H54 (cell line): ENCODE measurements at regions not wholly inside any gene's neighbourhood (a gene's known extent, or its start where the extent isn't known, plus 50 kb on each side); places are given as distances from the start of the nearest gene placed in this dataset.

Source experiments
- DNase-seq: peaks from one replicate; pipeline ENCODE4 v3.0.0; 2011; ENCODE audit warnings: low spot score, mixed read lengths; ENCODE audit not compliant: insufficient read length
- FAIRE-seq: peaks from 3 replicates; lab custom pipeline; 2011; peaks lifted over from hg19 to GRCh38; lab: Jason Lieb, UNC
- POLR2A ChIP-seq: IDR thresholded peaks from 2 replicates; pipeline ENCODE4 v1.6.1; 2011; ENCODE audit warnings: low read depth, mild to moderate bottlenecking, low read length

- no peak for FAIRE-seq
- DNase-seq = no peak
- no peak for TF ChIP-seq POLR2A
Observed at GRCh38 chr2:20882466-20883170, 59.7 kb upstream of the LDAH start.

GRCh38 chr2:20880221-20880771 lies 57.4 kb upstream of the LDAH start:
- FAIRE-seq = no peak
- TF ChIP-seq POLR2A = no peak
- no peak for DNase-seq

GRCh38 chr2:20879221-20879620 lies 56.3 kb upstream of the LDAH start:
- no peak for DNase-seq
- no peak for FAIRE-seq
- no peak for TF ChIP-seq POLR2A

GRCh38 chr2:20877960-20878359 lies 55.1 kb upstream of the LDAH start:
- DNase-seq (no peak), FAIRE-seq (no peak)
- no peak for TF ChIP-seq POLR2A
